HG02642 (cell line): ENCODE measurements at regions not wholly inside any gene's neighbourhood (a gene's known extent, or its start where the extent isn't known, plus 50 kb on each side); places are given as distances from the start of the nearest gene placed in this dataset.

Experiments used
- ATAC-seq: cut with Tn5 transposase; IDR thresholded peaks from one replicate; pipeline ENCODE4 v1.9.1; 2021; ENCODE audit warnings: mild to moderate bottlenecking; ENCODE audit not compliant: unreplicated experiment, poor library complexity

DNA sequence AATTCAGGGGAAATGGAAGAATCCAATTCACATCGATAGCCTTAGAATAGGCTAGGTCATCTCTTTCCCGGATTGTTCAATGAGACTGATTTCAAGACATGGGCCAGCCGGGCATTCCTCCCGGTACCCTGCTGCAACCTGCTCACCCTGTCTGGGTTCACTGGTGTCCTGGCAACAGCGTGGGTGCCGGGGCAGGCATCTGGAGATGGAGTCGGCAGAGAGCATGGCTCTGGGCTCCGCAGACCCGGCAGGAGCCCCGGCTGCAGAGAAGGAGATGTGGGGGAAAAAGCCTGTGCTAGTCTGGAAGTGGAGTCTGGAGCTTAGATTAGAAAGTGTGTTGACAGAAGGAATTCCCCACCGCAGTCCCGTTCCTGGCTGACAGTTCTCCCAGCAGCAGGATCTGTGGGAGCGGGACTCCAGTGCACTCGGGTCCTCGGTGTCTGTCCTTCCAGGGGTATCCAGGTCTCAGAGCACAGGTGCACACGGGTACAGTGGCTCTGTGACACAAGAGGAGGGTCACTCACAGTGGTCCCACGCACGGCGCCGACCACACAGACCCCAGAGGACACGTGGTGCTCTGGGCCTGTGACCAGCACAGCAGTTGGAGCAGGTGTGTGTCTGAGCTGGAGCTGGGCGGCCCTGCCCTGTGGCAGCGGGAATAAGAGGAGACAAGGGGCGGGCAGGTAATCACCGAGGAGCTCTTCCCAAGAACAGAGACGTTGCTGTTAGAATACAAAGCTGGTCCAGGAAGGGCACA lies 65.7 kb upstream of the PITRM1 start:
- no peak for ATAC-seq

- ATAC-seq, result no peak
Measured at GRCh38 chr10:3237530-3237929, 64.9 kb upstream of the PITRM1 start.

DNA sequence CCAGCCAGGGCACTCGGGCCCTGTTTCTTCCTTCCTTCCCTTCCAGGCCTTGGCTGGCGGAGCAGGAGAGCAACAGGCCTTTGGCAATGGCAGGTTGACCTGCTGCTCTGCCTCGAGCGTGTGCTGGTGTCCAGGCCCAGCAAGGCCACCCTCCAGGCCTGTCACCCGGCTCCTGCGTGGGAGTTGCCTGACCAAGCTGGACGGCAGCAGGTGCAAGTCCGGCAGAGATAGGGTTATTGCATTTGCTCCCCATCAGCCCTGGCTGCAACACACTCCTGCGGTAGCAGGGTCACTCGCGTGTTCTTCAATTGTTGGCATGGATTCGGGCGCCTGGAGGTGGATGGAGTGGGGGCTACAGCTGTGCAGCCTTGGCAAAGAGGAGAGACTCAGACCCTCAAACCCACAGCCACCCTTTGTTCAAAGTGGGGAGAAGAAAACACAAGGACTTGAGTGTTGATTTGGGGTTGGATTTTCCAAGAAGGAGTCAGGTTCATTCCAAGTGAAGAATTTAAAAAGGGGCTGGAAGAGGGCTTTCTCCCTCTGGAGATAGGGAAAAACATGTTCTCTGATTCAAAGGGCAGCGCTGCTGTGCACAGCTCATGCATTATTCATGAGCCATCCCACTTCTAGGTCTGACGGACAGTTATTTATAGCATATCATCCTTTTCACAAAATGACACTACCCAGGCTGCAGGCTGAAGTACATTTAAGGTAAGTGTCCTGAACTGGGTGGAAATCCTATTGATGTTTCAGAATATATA lies 64.2 kb upstream of the PITRM1 start:
- no peak for ATAC-seq

GRCh38 chr10:3235996-3236510 lies 63.5 kb upstream of the PITRM1 start:
- no peak for ATAC-seq

DNA sequence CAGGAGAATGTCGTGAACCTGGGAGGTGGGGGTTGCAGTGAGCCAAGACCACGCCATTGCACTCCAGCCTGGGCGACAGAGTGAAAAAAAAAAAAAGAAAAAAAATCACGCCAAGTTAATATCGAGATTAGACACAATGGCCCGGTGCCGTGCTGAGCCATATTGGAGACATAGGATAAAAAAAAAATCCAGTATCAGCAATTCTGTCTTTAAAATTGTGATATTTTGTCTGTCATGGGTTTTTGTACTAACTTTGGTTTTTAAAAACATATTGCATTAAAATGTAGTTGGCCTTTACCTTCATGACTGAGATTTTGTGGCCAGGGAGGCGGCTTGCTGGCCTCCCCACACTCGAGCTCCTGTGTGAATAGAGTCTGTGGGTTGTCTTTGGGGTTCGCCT lies 62.8 kb upstream of the PITRM1 start:
- ATAC-seq, result no peak

DNA sequence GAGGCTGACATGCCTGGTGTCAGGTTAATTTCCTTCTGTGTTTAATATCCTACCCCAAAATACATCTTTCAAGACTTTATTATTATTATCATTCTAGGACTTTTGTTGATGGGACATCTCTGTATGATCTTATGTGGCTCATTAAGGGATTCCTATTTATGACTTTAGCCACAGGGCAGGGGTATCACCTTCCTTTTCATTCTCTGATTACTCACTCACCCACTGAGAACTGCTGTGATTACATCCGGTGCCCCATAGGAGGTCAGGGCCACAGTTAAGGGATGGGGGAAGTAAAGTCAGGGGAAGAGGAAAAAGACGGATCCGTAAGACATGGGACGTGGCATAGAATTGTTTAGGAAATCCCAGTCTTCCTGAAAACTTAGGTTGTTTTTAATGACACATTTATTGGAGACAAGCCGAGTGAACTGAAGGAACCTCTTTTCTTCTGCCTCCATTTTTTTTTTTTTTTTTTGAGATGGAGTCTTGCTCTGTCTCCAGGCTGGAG lies 61.0 kb upstream of the PITRM1 start:
- no peak for ATAC-seq

DNA sequence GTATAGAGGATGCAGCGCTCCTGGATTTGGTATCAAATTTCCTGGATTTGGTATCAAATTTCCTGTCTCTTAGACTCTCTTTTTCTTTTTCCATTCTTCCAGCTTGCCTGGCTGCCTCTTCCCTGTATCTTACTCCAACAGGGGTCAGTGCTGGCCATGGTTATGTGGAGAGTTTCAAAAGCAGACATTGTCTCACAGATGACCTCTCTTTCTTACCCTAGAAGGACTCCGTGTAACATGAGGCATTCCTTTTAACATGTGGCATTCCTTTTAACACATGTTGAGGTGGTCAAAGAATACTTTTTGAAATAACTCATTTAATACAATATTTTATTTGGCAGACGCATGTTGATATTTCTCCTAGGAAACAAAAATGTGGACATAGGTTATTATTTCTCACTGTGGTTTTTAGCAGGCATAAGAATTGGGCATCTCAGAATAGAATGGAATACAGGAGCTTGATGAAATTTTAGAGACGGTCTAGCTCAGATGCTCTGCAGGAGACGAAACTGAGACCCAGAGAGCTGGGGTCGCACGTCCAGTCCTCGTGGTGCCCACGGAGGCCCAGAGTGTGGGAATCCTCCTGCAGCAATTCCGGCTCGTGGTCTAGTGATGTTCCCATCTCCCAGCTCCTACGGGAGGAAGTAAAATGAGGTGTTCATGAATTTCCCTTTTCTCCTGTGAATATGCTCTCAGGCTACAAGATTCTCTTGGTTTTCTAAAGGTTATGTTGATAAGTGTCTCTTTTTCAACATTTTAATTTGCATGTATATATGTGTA lies 59.6 kb upstream of the PITRM1 start:
- no peak for ATAC-seq

DNA sequence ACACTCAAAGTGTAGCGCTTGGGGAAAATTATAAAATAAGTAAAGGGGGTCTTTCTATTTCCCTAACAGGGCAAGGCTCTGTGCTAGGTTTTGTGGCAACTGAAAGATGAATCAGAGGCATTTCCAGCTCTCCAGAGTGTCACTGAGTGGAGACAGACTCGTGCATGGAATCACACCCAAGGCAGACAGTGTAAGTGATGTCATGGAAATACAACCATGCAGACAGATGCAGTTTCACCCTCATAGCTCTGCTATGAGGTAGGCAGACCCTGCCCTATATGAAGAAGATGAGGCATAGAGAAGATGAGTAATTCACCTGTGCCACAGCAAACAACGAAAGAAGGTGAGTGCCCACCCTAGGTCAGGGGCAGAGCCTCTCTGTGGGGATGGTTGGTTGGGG lies 57.2 kb upstream of the PITRM1 start:
- no peak for ATAC-seq

DNA sequence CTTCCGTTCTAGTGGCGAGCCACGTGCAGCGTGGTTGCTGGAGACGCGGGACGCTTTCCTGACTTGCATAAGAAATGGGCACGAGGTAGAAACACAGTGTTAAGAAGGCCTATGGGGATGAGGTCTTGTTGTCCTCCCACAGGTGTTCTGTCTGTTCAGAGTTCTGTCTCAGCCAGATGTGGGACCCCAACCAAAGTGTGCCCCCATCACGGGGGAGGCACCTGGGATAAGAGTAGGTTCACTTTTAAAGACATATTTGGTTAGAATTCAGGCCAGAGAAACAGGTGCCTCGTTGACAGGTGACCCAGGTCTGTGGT lies 56.0 kb upstream of the PITRM1 start:
- ATAC-seq, result no peak

DNA sequence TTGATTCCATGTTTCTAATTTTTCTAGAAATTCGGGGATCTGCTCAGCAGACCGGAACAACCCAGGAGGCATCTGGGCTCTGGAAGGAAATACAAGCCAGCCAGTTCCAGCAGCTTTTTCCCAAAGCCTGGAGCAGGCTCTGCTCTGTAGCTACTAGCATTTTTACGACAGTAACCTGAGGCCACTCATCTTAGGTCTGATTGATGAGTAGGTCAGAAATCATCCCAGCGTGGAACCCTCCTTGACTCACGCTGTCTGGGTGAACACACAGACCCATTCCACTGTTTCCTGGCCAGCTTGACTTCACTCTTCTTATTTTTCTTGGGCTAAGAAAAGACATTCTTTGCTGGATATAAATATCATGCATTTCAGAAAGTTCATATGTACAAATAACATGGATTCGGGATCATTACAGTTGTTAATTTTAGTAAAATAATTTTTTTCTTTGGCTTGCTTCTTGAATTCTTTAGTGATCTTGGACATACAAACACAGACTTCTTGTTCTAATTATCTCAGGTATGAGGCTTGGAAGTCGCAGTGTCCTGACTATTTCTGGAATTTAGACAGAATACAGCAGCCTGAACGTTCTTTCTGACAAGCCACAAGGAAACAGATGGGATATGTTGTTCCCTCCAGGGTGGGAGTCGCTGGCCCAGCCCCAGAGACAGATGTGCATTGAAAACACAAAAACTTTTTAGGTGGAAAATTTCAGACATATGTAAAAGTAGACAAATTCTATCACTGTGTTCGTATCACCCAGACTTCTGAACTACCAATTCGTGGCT lies 54.6 kb upstream of the PITRM1 start:
- no peak for ATAC-seq

- no peak for ATAC-seq
Measured at GRCh38 chr10:3225561-3225960, 53.0 kb upstream of the PITRM1 start.

DNA sequence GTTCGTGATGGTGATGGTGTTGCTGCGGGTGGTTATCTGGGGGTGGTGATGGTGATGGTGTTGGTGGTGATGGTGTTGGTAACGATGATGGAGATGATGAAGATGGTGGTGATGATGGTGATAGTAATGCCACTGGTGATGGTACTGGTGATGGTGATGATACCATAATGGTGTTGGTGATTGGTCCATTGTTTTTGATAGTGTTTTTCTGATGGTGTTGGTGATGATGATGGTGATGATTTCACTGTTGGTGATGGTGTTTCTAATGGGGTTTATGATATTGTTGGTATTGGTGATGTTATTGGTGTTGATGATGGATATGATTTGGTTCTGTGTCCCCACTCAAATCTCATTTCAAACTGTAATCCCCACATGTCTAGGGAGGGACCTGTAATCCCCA lies 51.7 kb upstream of the PITRM1 start:
- no peak for ATAC-seq

DNA sequence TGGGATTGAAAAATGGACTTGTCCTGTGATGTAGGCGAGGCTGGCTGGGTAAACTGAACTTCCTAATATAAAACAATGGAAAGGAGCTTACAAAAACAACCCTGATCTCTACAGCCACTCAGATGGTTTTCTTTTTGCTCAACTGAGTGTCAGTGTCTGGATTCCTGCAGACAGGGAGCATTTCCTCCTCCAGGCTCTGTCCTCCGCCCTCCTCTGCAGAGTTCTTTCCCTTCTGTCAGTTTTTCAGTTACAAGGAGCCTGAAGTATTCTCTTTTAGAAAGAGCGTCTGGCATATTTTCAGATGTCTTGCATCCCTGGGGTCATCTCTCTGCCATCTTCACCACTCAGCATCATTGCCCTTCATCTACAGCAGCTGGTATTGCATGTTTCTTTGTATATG lies 50.0 kb upstream of the PITRM1 start:
- no peak for ATAC-seq
